DMS79 treated with DMSO at 0.1 percent for 48 hours (cell line): ENCODE measurements at regions not wholly inside any gene's neighbourhood (a gene's known extent, or its start where the extent isn't known, plus 50 kb on each side); places are given as distances from the start of the nearest gene placed in this dataset.

ENCODE experiments used
- DNase-seq: peaks from one replicate; lab custom pipeline; 2025; lab: John Stamatoyannopoulos, UW

DNA sequence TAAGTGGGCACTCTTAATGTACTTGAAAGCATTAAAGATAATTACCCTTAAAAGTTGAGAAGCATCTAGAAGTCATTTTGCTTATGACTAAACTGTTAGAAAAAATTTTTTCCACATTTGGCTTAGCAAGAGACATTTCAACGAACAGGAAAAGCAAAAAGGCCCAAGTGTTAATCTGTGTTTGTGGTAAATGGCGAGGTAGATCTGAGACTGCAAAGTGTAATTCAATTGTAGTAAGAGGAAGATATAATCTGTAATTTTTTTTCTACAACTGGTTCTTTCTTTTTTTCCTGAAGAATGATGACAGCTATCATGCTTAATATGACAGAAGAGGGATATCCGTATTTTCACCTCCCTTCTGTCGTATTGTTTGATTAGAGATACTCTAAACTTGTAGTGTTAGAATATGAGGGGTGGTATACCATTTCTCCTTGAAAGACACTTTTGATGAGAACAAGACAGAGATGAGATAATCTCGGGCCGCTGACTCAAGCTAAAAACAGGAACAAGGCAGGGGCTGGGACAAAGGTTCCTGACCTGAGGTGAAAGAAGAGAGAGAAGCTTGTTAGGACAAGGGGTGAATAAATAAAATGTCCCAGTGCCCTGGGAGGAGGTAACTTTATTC is 459.3 kb upstream of the ZNF608 start:
- no peak for DNase-seq

GRCh38 chr5:125207856-125208255 is 461.4 kb upstream of the ZNF608 start:
- no peak for DNase-seq

DNA sequence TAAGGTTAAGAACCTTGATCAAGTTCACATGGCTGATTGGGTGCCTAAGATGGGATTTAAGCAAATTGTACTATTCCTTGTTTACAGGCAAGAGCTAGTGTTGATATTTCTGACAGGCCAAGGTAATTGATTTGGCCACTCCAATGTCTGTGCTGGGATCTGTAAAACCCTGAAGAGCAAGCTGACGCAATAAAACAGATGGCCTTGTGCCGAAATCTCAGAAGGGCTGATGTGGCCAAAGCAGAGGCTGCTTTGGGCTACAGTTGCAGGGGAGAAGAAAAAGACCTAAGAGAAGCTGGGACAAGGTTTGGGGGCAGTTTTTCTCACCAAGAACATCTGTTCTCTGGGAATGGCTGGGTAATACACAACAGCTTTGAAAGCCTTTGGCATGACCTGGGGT is 463.2 kb upstream of the ZNF608 start:
- no peak for DNase-seq

GRCh38 chr5:125210242-125210947 is 464.0 kb upstream of the ZNF608 start:
- DNase-seq: no peak

GRCh38 chr5:125214080-125214479 is 467.6 kb upstream of the ZNF608 start:
- DNase-seq: no peak

DNA sequence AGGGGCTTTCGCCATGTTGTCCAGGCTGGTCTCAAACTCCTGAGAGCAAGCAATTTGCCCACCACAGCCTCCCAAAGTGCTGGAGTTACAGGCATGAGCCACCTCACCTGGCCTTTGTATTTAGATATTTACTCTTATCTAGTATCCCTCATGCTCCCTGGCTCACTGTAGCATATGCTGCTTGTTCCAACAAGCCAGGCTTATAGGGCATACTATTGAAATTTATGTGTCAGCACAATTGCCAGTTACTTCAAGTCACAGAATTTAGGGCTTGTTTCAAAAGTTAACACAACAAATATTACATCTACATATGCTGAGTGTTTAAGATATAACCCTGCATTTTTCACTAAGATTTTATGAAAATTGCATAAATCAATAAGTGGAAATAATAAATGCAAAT is 469.2 kb upstream of the ZNF608 start:
- no peak for DNase-seq

DNA sequence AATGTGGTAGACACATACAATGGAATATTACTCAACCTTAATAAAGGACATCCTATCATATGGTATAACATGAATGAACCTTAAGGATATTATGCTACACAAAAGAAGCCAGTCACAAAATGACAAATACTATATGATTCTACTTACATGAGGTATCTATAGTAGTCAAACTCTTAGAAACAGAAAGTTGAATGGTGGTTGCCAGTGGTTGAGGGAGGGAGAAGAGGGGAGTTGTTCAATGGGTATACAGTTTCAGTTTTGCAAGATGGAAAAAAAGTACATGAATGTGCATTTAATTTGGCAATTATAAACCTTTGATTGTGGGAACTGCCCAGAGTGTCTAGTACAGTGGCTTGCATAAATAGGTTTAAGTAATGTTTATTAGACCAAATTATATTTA is 473.3 kb upstream of the ZNF608 start:
- DNase-seq: no peak

GRCh38 chr5:125220284-125220683 is 473.8 kb upstream of the ZNF608 start:
- DNase-seq: no peak

DNA sequence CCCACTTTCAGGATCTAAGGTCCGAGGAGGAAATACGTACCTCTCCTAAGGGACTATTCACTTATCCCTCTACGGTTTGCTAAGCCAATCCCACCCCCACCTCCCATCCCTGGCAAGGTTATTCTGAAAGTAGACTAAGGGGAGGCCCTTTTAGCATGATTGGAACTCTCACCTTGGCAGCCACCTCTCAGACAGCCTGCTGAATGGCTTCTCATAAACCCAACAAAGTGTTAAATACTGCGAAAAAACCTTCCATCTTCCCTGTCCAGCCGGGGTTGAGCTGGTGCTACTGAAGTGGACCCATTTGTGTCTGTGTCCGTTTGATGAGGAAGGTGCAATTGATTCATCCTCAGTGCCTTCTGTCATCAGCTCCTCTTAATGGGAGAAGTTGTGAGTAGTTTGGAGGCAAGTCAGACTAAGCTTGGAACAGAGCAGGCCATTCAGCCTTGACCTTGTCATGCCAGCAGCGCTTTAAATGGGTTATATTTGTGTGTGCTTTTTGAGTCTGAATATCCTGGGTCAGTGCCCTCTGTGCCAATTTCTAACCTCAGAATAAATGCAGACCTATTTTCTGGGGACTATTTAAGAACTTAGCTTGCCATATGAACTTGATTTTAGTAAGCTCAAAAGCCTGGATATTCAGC is 476.3 kb upstream of the ZNF608 start:
- no peak for DNase-seq

GRCh38 chr5:125225424-125225823 is 479.0 kb upstream of the ZNF608 start:
- no peak for DNase-seq

DNA sequence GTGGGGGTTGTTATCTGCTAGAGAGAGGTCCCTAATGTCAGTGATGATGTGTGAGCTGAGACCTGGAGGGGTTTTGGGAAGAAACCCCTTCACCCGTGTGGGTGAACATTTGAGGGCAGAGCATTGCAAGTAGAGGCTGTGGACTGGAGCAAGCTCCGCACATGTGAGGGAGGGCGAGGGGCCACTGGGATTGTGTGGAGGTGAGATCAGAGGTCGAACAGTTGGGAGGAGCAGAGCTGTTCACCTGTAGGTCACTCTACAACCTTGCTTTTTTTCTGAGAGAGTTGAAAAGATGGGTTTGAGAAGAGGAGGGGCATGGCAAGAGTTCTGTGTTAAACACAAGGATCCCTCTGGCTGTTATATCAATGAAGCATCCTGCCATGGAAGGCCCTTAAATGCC is 480.4 kb upstream of the ZNF608 start:
- no peak for DNase-seq

GRCh38 chr5:125227333-125228095 is 481.1 kb upstream of the ZNF608 start:
- DNase-seq: no peak

- DNase-seq: no peak
These were observed 482.1 kb upstream of the ZNF608 start for GRCh38 chr5:125228363-125229070.

DNA sequence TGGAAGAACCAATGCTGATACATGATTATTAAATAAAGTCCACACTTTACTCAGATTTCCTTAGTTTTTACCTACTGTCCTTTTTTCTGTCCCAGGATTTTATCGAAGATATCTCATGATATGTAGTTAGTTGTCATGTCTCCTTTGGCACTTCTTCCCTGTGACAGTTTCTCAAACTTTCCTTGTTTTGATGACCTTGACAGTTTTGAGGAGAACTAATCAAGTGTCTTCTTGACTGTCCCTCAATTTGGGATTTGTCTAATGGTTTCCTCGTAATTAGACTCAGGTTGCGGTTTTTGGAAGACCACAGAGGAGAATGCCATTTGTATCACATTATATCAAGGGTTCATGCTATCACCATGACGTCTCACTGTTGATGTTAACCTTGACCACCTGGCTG is 483.1 kb upstream of the ZNF608 start:
- no peak for DNase-seq

- DNase-seq: no peak
These were observed 486.4 kb upstream of the ZNF608 start for GRCh38 chr5:125232779-125233230.

DNA sequence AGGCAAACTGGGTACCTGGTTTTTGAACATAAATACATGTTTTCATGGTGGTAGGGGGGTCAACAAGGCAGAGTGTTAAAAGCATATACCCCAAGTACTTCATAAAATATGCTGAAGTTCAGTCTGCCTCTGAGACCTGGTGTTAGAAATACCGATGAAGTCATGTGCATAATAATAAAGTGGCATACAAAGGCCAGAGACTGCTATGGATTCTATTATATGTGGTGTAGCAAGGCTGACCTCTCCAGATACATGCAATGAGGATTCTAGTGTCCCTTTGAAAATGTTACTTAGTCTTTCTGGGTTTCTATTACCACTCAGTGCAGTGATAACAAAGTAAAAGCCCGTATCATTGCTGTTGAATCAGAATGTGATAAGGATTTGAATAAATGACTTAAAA is 487.5 kb upstream of the ZNF608 start:
- DNase-seq: no peak

- no peak for DNase-seq
These were observed 489.6 kb upstream of the ZNF608 start for GRCh38 chr5:125236007-125236406.

DNA sequence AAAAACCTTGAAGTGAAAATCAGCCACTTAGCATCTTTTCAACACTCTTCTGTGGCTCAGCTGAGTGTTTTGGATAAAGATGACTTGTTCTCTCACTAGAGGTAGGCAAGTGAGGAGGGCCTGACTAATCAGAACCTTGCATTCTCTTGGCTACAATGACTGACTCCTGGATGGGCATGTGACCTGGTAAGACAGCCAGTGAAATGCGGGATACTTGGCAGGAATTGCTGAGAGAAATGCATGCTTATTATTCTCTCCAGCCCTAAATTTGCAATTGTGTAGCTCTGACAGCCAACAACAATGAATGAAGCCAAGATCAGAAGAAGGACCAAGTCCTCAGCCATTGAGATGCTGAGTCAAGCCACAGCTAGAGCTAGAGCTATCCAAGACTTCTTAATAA is 490.5 kb upstream of the ZNF608 start:
- no peak for DNase-seq

GRCh38 chr5:125244531-125244930 is 498.1 kb upstream of the ZNF608 start:
- DNase-seq: no peak

GRCh38 chr5:125245216-125245615 is 498.8 kb upstream of the ZNF608 start:
- DNase-seq: no peak

DNA sequence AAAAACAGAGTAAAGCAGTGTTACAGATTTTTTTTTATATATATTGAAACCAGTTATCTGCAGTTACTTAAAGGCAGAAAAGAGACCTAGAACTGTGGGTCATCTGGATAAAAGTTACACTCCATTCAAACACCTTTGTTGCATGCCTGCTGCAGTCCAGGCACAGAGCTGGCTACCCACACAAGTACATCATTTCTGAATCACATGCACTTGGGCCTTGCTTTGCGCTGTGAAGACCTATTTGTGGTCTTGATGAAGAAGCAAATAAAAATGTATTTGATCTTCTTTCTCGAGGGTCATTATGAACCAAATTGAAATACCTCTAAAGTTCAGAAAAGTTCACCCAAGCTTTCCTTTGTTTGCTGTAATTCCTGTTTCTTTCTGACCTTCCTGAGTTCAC is 503.0 kb upstream of the ZNF608 start:
- DNase-seq: no peak

- no peak for DNase-seq
These were observed 505.3 kb upstream of the ZNF608 start for GRCh38 chr5:125251703-125252102.
